ENCODE measurements at regions not wholly inside any gene's neighbourhood (a gene's known extent, or its start where the extent isn't known, plus 50 kb on each side); places are given as distances from the start of the nearest gene placed in this dataset.

- BruUV-seq (replicated peaks), result no TSS peak
- no peaks in the 10 kb centered on the region for H3K79me2 ChIP-seq (ENCODE audit: control insufficient read depth, insufficient read depth, low read length)
- ChIA-PET CTCF (no interaction called here), POLR2A (no interaction called here), SMC1A (ENCODE audit: uncharacterized antibody, unreplicated experiment) (interaction anchor here (0.7 kb wide), 1 partner anchor 9 kb away, joined by 3 read pairs; no protein-coding TSS in a partner anchor), RAD21 (ENCODE audit: unreplicated experiment) (no interaction called here)
- no peaks in the 10 kb centered on the region for H4K20me1 ChIP-seq (ENCODE audit: control insufficient read depth, insufficient read depth)
- H3K4me2 ChIP-seq (ENCODE audit: control insufficient read depth, insufficient read depth), result no peak overlapping the region
- FAIRE-seq, result no peak
- H3K27me3 ChIP-seq (replicated peaks in 1 of 2; ENCODE audit: control insufficient read depth in 2 of 2, insufficient read depth in 2 of 2, low read length in 1 of 2), result no peaks in the 10 kb centered on the region
- H3K9ac ChIP-seq (ENCODE audit: control insufficient read depth, insufficient read depth, low read length), result no peak overlapping the region
- intact Hi-C loops (cut with micrococcal nuclease; ENCODE audit: unreplicated experiment) (no loop called here), in situ Hi-C loops (cut with MboI) (no loop called here)
- no peak overlapping the region for H3K27ac ChIP-seq (ENCODE audit: control insufficient read depth, insufficient read depth)
- DNase-seq (ENCODE audit: low read depth, low spot score), result no peak
- H3K9me3 ChIP-seq (replicated peaks; ENCODE audit: control insufficient read depth, insufficient read depth, low read length), result no peaks in the 10 kb centered on the region
- no peak for ATAC-seq
- no peak overlapping the region for H3K4me3 ChIP-seq
- no peaks in the 10 kb centered on the region for H3K36me3 ChIP-seq (ENCODE audit: control insufficient read depth in 2 of 2, insufficient read depth in 2 of 2, low read length in 1 of 2)
- H2AFZ ChIP-seq (ENCODE audit: control insufficient read depth, low read depth, low read length), result no peak overlapping the region
- no peak for TF ChIP-seq GABPA (IDR thresholded peaks at IDR 0.05; ENCODE audit: low read depth)
- no peak for TF ChIP-seq SPI1 (IDR thresholded peaks at IDR 0.05; ENCODE audit: borderline replicate concordance, insufficient read depth, low read depth, low read length)
- TF ChIP-seq, protein P1, sequence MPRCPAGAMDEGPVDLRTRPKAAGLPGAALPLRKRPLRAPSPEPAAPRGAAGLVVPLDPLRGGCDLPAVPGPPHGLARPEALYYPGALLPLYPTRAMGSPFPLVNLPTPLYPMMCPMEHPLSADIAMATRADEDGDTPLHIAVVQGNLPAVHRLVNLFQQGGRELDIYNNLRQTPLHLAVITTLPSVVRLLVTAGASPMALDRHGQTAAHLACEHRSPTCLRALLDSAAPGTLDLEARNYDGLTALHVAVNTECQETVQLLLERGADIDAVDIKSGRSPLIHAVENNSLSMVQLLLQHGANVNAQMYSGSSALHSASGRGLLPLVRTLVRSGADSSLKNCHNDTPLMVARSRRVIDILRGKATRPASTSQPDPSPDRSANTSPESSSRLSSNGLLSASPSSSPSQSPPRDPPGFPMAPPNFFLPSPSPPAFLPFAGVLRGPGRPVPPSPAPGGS (IDR thresholded peaks at IDR 0.05; ENCODE audit: borderline replicate concordance, insufficient read depth, low read depth, low read length, poor library complexity, severe bottlenecking), result peak; percentile 43
- TF ChIP-seq IKZF2 (IDR thresholded peaks at IDR 0.05), result no peak
- TF ChIP-seq, protein P2, sequence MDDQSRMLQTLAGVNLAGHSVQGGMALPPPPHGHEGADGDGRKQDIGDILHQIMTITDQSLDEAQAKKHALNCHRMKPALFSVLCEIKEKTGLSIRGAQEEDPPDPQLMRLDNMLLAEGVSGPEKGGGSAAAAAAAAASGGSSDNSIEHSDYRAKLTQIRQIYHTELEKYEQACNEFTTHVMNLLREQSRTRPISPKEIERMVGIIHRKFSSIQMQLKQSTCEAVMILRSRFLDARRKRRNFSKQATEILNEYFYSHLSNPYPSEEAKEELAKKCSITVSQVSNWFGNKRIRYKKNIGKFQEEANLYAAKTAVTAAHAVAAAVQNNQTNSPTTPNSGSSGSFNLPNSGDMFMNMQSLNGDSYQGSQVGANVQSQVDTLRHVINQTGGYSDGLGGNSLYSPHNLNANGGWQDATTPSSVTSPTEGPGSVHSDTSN (IDR thresholded peaks at IDR 0.05; ENCODE audit: insufficient replicate concordance, low read depth, low read length), result peak; percentile 10
- TF ChIP-seq IRF4 (IDR thresholded peaks at IDR 0.05; ENCODE audit: low read depth, low read length), result no peak
- 18% methylated on average over 8 of the region's 8 CpGs for WGBS (ENCODE audit: insufficient coverage, insufficient replicate concordance, low lambda C conversion rate, missing lambda C conversion rate)
- no peaks in the 10 kb centered on the region for H3K4me1 ChIP-seq (ENCODE audit: control insufficient read depth, insufficient read depth, low read length)
These were observed 164.4 kb downstream of the ETAA1 start for GRCh38 chr2:67561457-67561965.

Measured in GM12878 (cell line).